GM21825 (cell line): ENCODE measurements at regions not wholly inside any gene's neighbourhood (a gene's known extent, or its start where the extent isn't known, plus 50 kb on each side); places are given as distances from the start of the nearest gene placed in this dataset.
"Not testable (repeated sequence)": the region's sequence is repeated elsewhere in the genome, so short reads cannot be mapped to it uniquely, and the experiment has no call there.

Experiments used
- ATAC-seq: cut with Tn5 transposase; IDR thresholded peaks from one replicate; pipeline ENCODE4 v1.9.1; 2021; ENCODE audit warnings: mild to moderate bottlenecking, moderate library complexity; ENCODE audit not compliant: unreplicated experiment

- no peak for ATAC-seq
Observed at GRCh38 chr5:62206150-62206829, 99.7 kb upstream of the KIF2A start.

- ATAC-seq = no peak
Observed at GRCh38 chr5:62208218-62208852, 97.7 kb upstream of the KIF2A start.

GRCh38 chr5:62211405-62211804, 94.6 kb upstream of the KIF2A start:
- no peak for ATAC-seq

- no peak for ATAC-seq
Observed at GRCh38 chr5:62212648-62213047, 93.4 kb upstream of the KIF2A start.

GRCh38 chr5:62214701-62215100, 91.3 kb upstream of the KIF2A start:
- ATAC-seq = no peak

GRCh38 chr5:62216603-62217002, 89.4 kb upstream of the KIF2A start:
- not testable (repeated sequence) for ATAC-seq

GRCh38 chr5:62217095-62217494, 88.9 kb upstream of the KIF2A start:
- ATAC-seq = not testable (repeated sequence)

- ATAC-seq = not testable (repeated sequence)
Observed at GRCh38 chr5:62218860-62219259, 87.1 kb upstream of the KIF2A start.

- not testable (repeated sequence) for ATAC-seq
Observed at GRCh38 chr5:62221881-62222280, 84.1 kb upstream of the KIF2A start.

GRCh38 chr5:62222305-62222704, 83.7 kb upstream of the KIF2A start:
- not testable (repeated sequence) for ATAC-seq

GRCh38 chr5:62223312-62223670, 82.7 kb upstream of the KIF2A start:
- peak; percentile 95 for ATAC-seq

- not testable (repeated sequence) for ATAC-seq
Observed at GRCh38 chr5:62224987-62225601, 80.9 kb upstream of the KIF2A start.

- not testable (repeated sequence) for ATAC-seq
Observed at GRCh38 chr5:62230876-62231388, 75.1 kb upstream of the KIF2A start.

GRCh38 chr5:62231576-62231975, 74.4 kb upstream of the KIF2A start:
- ATAC-seq = no peak

- ATAC-seq = not testable (repeated sequence)
Observed at GRCh38 chr5:62232218-62232617, 73.8 kb upstream of the KIF2A start.

GRCh38 chr5:62233083-62234046, 72.6 kb upstream of the KIF2A start:
- peak; percentile 71 for ATAC-seq

- ATAC-seq = not testable (repeated sequence)
Observed at GRCh38 chr5:62236593-62236992, 69.4 kb upstream of the KIF2A start.

GRCh38 chr5:62237944-62238343, 68.1 kb upstream of the KIF2A start:
- not testable (repeated sequence) for ATAC-seq

GRCh38 chr5:62238584-62238983, 67.4 kb upstream of the KIF2A start:
- not testable (repeated sequence) for ATAC-seq

GRCh38 chr5:62240494-62240893, 65.5 kb upstream of the KIF2A start:
- not testable (repeated sequence) for ATAC-seq

- not testable (repeated sequence) for ATAC-seq
Observed at GRCh38 chr5:62242000-62242399, 64.0 kb upstream of the KIF2A start.
